CD4-positive, alpha-beta T cell treated with Interleukin-2 at 100 ng/mL for 4 hours (primary cell): ENCODE measurements at regions not wholly inside any gene's neighbourhood (a gene's known extent, or its start where the extent isn't known, plus 50 kb on each side); places are given as distances from the start of the nearest gene placed in this dataset.
"Not testable (repeated sequence)": the region's sequence is repeated elsewhere in the genome, so short reads cannot be mapped to it uniquely, and the experiment has no call there.

Source experiments
- DNase-seq: peaks from one replicate; pipeline ENCODE4 v3.0.0-alpha.2; 2020; ENCODE audit warnings: low spot score

GRCh38 chr1:192476802-192477298 lies 98.7 kb upstream of the RGS1 start:
- peak; percentile 13 for DNase-seq

GRCh38 chr1:192477630-192478029 lies 97.9 kb upstream of the RGS1 start:
- peak; percentile 64 for DNase-seq

GRCh38 chr1:192485692-192486436 lies 89.7 kb upstream of the RGS1 start:
- DNase-seq: no peak

- no peak for DNase-seq
These were observed 87.5 kb upstream of the RGS1 start for GRCh38 chr1:192488058-192488457.

GRCh38 chr1:192489047-192489446 lies 86.5 kb upstream of the RGS1 start:
- no peak for DNase-seq

- peak; percentile 40 for DNase-seq
These were observed 85.8 kb upstream of the RGS1 start for GRCh38 chr1:192489748-192490147.

- no peak for DNase-seq
These were observed 83.6 kb upstream of the RGS1 start for GRCh38 chr1:192491804-192492554.

- DNase-seq: no peak
These were observed 82.0 kb upstream of the RGS1 start for GRCh38 chr1:192493584-192493983.

GRCh38 chr1:192496369-192497056 lies 79.1 kb upstream of the RGS1 start:
- DNase-seq: no peak

GRCh38 chr1:192497214-192497794 lies 78.3 kb upstream of the RGS1 start:
- DNase-seq: no peak

GRCh38 chr1:192498092-192498491 lies 77.5 kb upstream of the RGS1 start:
- not testable (repeated sequence) for DNase-seq

GRCh38 chr1:192499061-192499581 lies 76.5 kb upstream of the RGS1 start:
- DNase-seq: not testable (repeated sequence)

GRCh38 chr1:192500541-192500940 lies 75.0 kb upstream of the RGS1 start:
- not testable (repeated sequence) for DNase-seq

GRCh38 chr1:192506741-192507155 lies 68.8 kb upstream of the RGS1 start:
- peak; percentile 51 for DNase-seq

- no peak for DNase-seq
These were observed 63.0 kb upstream of the RGS1 start for GRCh38 chr1:192512426-192513162.

- no peak for DNase-seq
These were observed 62.4 kb upstream of the RGS1 start for GRCh38 chr1:192513196-192513595.

GRCh38 chr1:192513697-192514096 lies 61.9 kb upstream of the RGS1 start:
- DNase-seq: no peak

GRCh38 chr1:192516776-192517297 lies 58.7 kb upstream of the RGS1 start:
- DNase-seq: peak; percentile 89

GRCh38 chr1:192517716-192518355 lies 57.7 kb upstream of the RGS1 start:
- not testable (repeated sequence) for DNase-seq

GRCh38 chr1:192518700-192519099 lies 56.9 kb upstream of the RGS1 start:
- DNase-seq: no peak
